NCI-H526 (cell line): ENCODE measurements at regions not wholly inside any gene's neighbourhood (a gene's known extent, or its start where the extent isn't known, plus 50 kb on each side); places are given as distances from the start of the nearest gene placed in this dataset.

ENCODE experiments used
- DNase-seq, 2 experiments: peaks; one replicate each; lab custom pipeline; 2025; lab: John Stamatoyannopoulos, UW

DNA sequence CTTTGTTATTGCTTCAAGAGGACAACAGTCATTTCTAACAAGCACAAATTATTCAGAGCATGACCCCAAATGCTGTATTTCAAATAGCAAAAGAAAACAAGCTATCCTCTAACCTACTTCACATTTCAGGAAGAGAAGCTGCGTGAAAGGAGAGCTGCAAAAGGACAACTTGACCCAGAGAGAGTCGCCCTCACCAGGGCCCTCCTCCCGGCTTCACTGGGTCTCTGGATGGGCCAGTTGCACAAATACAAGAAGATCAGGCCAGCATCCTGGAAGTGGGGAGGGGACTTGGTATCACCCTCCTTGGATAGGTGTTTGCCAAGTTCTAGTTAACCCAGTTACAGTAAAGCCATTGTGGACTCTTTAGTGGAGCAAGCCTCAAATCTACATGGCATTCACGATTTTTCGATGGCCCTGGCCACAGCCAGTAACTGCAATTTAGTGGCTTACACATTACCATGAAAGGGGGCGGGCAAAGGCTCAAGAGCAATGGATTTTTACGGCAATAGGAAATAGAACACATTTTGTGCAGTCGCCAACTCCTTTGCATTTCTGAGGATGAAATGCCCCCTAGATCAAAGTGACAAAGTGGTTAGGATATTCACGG lies 166.9 kb upstream of the DIO2 start:
- DNase-seq, result no peak

GRCh38 chr14:80364816-80365215 lies 153.5 kb upstream of the DIO2 start:
- no peak for DNase-seq

- DNase-seq, result peak; percentile 12 to 51
These were observed 153.0 kb upstream of the DIO2 start for GRCh38 chr14:80364274-80364673.

- DNase-seq, result no peak
These were observed 146.8 kb upstream of the DIO2 start for GRCh38 chr14:80358112-80358511.

- peak in 1 of 2 experiments; percentile 33 for DNase-seq
These were observed 145.1 kb upstream of the DIO2 start for GRCh38 chr14:80356413-80356812.

- no peak for DNase-seq
These were observed 143.7 kb upstream of the DIO2 start for GRCh38 chr14:80354860-80355581.

- DNase-seq, result no peak
These were observed 141.2 kb upstream of the DIO2 start for GRCh38 chr14:80352471-80352870.

DNA sequence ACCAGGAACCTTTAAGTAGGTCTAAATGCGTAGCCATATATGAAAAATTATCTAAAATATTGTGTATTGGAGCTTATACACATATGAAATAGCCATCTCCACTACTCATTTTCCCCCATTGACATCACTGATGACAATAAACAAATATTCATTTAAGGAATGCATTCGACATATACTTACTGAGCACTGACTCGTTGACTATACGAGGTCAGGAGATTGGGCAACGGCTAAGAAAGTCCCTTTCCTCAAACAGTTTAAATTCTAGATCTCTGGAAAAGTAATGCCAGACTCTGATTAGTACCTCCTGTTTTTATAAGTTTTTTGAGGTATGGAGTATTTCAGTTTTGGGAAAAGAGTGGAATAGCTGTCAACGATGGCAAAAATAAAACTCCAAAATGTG lies 139.4 kb upstream of the DIO2 start:
- no peak for DNase-seq

GRCh38 chr14:80346395-80346794 lies 135.1 kb upstream of the DIO2 start:
- DNase-seq, result no peak

GRCh38 chr14:80344208-80344607 lies 132.9 kb upstream of the DIO2 start:
- DNase-seq, result no peak

DNA sequence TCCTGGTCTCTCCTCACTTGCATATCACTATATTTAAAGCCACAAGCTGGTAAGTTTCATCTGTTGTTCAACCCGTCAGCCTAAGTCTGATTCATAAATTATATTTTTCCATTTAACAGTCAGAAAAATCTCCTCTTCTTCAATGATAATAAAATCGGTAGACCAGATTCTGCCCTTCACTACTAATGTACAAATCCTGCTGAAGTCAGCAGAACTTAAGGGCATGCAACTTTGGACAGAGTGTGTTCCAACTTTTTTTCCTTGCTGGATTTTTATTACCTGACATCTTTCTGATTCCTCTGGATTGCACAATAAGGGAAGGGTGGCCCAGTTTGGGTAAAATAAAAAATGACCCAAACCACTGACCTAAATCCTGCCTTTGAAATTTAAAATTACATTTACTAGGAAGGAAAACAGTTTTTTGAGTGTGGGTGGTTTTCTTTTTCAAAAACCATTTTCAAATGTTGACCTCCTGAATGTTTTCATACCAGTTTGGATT lies 125.4 kb upstream of the DIO2 start:
- no peak for DNase-seq

GRCh38 chr14:80325688-80326087 lies 114.4 kb upstream of the DIO2 start:
- DNase-seq, result no peak

DNA sequence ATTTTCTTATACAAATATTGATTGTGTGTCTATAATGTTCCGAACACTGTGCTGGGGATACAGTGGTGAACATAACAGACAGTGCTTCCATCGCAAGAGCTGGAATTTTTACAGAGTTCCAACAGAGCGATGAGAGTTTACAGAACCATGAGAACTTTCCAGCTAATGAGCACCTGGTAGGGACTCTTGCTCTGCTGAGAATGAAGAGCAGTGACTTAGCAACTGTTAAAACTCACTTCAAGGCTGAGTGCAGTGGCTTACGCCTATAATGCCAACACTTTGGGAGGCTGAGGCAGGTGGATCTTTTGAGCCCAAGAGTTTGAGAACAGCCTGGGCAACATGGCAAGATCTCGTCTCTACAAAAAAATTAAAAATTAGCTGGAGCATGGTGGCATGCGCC lies 113.8 kb upstream of the DIO2 start:
- DNase-seq, result peak in 1 of 2 experiments; percentile 37

DNA sequence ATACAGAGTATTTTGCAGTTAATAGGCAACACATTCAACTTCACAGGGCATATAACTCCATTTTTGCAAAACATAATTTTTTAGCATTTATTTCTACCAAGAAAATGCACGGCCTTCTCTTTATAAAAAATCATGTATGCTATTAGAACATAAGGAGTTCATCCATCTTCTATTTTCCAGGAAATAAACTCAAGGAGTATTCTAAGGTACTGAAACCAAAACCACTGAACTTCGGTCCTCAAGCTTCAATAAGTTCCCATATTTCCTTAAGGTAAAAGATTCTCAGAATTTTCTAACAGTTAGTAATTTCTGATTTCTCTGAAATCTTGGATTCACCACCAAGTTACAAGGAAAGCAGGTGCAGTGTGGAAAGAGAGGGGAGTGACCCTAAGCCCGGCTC lies 113.3 kb upstream of the DIO2 start:
- no peak for DNase-seq

DNA sequence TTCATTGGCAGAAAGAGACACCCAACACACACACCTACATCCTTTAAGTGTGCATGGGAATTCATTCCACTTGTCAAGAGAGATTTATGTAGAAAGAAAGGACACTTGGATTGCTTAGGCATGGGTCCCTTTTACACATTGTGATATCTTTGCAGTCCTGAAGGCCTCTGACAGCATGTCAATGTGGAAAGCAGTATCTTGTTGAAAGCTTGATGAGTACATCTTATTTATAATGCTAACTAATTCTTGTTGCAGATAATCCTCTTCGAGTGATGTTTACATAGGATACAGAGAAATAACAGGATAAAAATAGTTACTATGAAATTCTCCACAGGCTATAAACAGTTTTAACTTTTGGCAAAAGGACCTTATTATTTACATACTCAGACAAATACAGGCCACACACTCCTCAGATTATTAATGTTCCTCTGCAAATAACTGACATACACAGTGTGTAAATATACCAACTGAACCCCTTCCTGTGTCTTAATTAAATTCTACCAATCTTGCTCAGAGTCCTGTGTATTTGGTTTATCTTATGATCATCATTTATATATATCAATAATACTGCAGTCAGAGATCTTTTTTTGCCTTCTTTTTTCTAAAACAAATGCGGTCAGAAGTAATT lies 111.8 kb upstream of the DIO2 start:
- DNase-seq, result no peak

DNA sequence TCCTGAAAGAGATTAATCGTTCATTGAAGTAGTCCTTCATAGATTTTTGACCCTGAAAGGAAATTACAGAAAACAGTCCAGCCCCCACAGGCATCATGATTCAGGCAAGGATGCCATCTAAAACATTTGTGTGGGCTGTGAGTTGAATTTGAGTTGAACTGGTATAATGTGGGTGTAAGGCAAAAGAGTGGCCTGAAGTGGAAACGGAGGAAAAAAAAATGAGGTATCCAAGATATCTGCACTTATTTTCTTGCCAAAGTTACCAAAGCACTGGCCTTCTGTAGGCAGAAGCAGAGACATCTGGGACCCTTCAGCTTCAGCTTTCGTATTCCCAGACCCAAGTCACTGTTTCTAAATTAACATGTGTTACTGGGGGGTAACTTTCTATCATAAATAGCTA lies 105.1 kb upstream of the DIO2 start:
- DNase-seq, result no peak

GRCh38 chr14:80315681-80316080 lies 104.4 kb upstream of the DIO2 start:
- DNase-seq, result no peak

GRCh38 chr14:80313806-80314205 lies 102.5 kb upstream of the DIO2 start:
- DNase-seq, result no peak

DNA sequence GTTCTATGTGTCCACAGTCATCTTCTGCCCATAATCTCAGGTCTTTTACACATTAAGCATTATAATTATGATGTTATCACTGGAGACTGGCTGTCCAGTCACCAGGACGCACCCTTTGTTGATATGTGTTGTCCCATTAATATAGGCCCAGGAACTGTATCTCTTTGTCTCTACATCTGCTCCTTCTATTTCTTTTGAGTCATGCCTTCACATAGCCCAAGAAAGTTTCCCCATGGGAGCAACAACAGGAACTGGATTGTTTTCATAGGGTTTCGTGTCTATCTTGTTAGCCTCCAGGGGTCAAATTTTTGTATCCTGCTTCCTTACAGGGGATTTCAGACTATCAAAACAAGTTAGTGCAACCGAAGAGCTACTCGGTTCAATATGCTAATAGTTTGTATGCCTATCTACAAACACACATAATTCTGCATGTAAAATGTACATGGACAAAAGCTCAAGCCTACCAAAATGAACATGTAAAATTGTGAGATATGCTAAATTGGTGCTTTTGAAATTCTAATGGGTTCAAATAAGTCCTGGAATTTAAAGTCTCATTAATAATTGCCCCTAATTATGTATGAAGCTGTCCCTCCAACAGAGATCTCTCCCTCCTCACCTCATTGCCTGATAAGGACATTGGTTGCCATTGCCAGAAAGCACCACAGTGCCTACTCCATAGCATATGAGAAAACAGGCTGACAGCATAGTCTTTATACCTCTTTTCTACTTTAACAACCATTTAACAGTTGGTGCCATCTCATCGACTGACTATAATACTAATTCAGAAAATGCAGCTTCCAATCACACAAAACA lies 99.8 kb upstream of the DIO2 start:
- no peak for DNase-seq

- DNase-seq, result no peak
These were observed 92.9 kb upstream of the DIO2 start for GRCh38 chr14:80304125-80304766.

DNA sequence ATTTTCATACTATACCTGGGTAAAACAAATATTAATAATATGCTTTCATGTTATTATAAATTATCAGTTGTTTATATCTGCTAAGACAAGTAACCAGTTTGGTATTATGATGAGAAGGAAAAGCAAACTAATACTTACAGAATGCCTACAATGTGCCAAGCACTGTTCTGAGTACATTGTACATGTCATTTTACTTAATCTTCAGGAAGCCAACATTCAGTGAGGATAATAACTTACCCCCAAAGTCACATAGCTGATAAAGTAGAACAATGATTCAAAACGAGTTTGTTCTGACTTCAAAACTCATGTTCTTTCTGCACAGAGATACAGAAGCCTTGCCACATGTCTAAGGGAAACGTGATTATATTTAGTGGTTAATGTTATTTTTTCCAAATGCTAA lies 89.0 kb upstream of the DIO2 start:
- no peak for DNase-seq

GRCh38 chr14:80298491-80299017 lies 87.2 kb upstream of the DIO2 start:
- no peak for DNase-seq
